Kidney (tissue), 13 donors: ENCODE measurements at regions not wholly inside any gene's neighbourhood (a gene's known extent, or its start where the extent isn't known, plus 50 kb on each side); places are given as distances from the start of the nearest gene placed in this dataset.

Experiments
- DNase-seq, 5 donors: peaks; one replicate each; pipeline ENCODE4 v3.0.0-alpha.2; 2013 to 2020
- FAIRE-seq: peaks from 2 replicates; lab custom pipeline; 2012; peaks lifted over from hg19 to GRCh38; lab: Jason Lieb, UNC
- H3K27ac ChIP-seq, 2 donors: one replicate each; pipeline ENCODE4 v1.7.0; 2013; ENCODE audit warnings: low read depth in 2 of 2, low read length in 2 of 2, inconsistent platforms in 1 of 2
- H3K27me3 ChIP-seq: one replicate; pipeline ENCODE4 v1.7.1; 2013; ENCODE audit warnings: low read length, inconsistent platforms; ENCODE audit not compliant: control insufficient read depth, insufficient read depth
- H3K36me3 ChIP-seq, 3 donors: one replicate each; pipeline versions ENCODE4 v1.7.0 to v1.7.1; 2013; ENCODE audit warnings: low read length in 3 of 3, control low read depth in 1 of 3, inconsistent platforms in 1 of 3; ENCODE audit not compliant: insufficient read depth in 3 of 3, control insufficient read depth in 2 of 3
- H3K4me1 ChIP-seq, 3 donors: one replicate each; pipeline versions ENCODE4 v1.7.0 to v1.7.1; 2013; ENCODE audit warnings: low read length in 3 of 3, inconsistent platforms in 1 of 3, low read depth in 1 of 3; ENCODE audit not compliant: control insufficient read depth in 2 of 3, insufficient read depth in 2 of 3
- H3K4me3 ChIP-seq, 3 donors: one replicate each; pipeline versions ENCODE4 v1.7.0 to v1.8.1; 2013; ENCODE audit warnings: low read length in 3 of 3, control low read depth in 1 of 3, inconsistent platforms in 1 of 3
- H3K9ac ChIP-seq, 3 donors: one replicate each; pipeline versions ENCODE4 v1.7.0 to v1.7.1; 2013; ENCODE audit warnings: low read length in 3 of 3, control low read depth in 1 of 3, inconsistent platforms in 1 of 3
- H3K9me3 ChIP-seq, 3 donors: one replicate each; pipeline versions ENCODE4 v1.7.0 to v1.7.1; 2013; ENCODE audit warnings: low read length in 3 of 3, control low read depth in 1 of 3, inconsistent platforms in 1 of 3; ENCODE audit not compliant: control insufficient read depth in 2 of 3, insufficient read depth in 1 of 3
- CTCF ChIP-seq: IDR thresholded peaks from 3 replicates; pipeline ENCODE4 v1.5.1; 2012; ENCODE audit warnings: mild to moderate bottlenecking, moderate library complexity, borderline replicate concordance; ENCODE audit not compliant: insufficient read depth; ENCODE audit errors: extremely low read depth
- intact Hi-C: fragments of 100-400 bp; cut with DNase I; formaldehyde crosslinking; loops from one replicate; pipeline ENCODE4 v1.11.1; 2022
- donor health status: control.
- donor health status: control.
- donor health status: control.
- donor health status: control.
- donor health status: control.
- donor health status: DM: yes; HTN: yes; CAD: no.
- donor health status: Normal renal cell carcinoma (clear cell type).

GRCh38 chr11:16441461-16441860 lies 85.1 kb upstream of the SOX6 start:
- no peak overlapping the region for H3K9ac ChIP-seq
- FAIRE-seq (no peak), DNase-seq (no peak)
- no peak for TF ChIP-seq CTCF
- intact Hi-C loops, result no loop called here
- no peaks in the 10 kb centered on the region for H3K9me3 ChIP-seq
- H3K4me3 ChIP-seq, result no peak overlapping the region
- H3K4me1 ChIP-seq, result no peaks in the 10 kb centered on the region
- H3K36me3 ChIP-seq, result no peaks in the 10 kb centered on the region
- no peak overlapping the region for H3K27ac ChIP-seq
- no peaks in the 10 kb centered on the region for H3K27me3 ChIP-seq

GRCh38 chr11:16440136-16440535 lies 83.8 kb upstream of the SOX6 start:
- no peak overlapping the region for H3K4me3 ChIP-seq
- H3K9ac ChIP-seq, result no peak overlapping the region
- H3K27ac ChIP-seq, result no peak overlapping the region
- H3K9me3 ChIP-seq, result no peaks in the 10 kb centered on the region
- DNase-seq (peak in 1 of 5 donors; percentile 11), FAIRE-seq (no peak)
- H3K36me3 ChIP-seq, result no peaks in the 10 kb centered on the region
- intact Hi-C loops, result no loop called here
- no peak for TF ChIP-seq CTCF
- H3K4me1 ChIP-seq, result no peaks in the 10 kb centered on the region
- no peaks in the 10 kb centered on the region for H3K27me3 ChIP-seq

GRCh38 chr11:16434036-16434435 lies 77.7 kb upstream of the SOX6 start:
- intact Hi-C loops, result no loop called here
- no peak overlapping the region for H3K4me3 ChIP-seq
- no peak for TF ChIP-seq CTCF
- no peak overlapping the region for H3K9ac ChIP-seq
- H3K36me3 ChIP-seq, result no peaks in the 10 kb centered on the region
- DNase-seq, result no peak
- no peak for FAIRE-seq
- no peak overlapping the region for H3K27ac ChIP-seq
- no peaks in the 10 kb centered on the region for H3K27me3 ChIP-seq
- H3K9me3 ChIP-seq, result peaks cover 0 to 5% (median 3%) of the 10 kb centered on the region in 3 donors
- no peaks in the 10 kb centered on the region for H3K4me1 ChIP-seq

- Histone ChIP-seq H3K4me3 (no peak overlapping the region), H3K9ac (no peak overlapping the region), H3K27ac (no peak overlapping the region), H3K27me3 (no peaks in the 10 kb centered on the region), H3K36me3 (no peaks in the 10 kb centered on the region), H3K9me3 (peaks cover 0 to 5% (median 3%) of the 10 kb centered on the region in 3 donors), H3K4me1 (no peaks in the 10 kb centered on the region)
- no peak for TF ChIP-seq CTCF
- intact Hi-C loops, result no loop called here
- FAIRE-seq, result no peak
- no peak for DNase-seq
Observed at GRCh38 chr11:16430674-16431073, 74.3 kb upstream of the SOX6 start.
